HFFc6 (cell line): ENCODE measurements at regions not wholly inside any gene's neighbourhood (a gene's known extent, or its start where the extent isn't known, plus 50 kb on each side); places are given as distances from the start of the nearest gene placed in this dataset.

Source experiments
- DNase-seq: peaks from one replicate; pipeline ENCODE4 v3.0.0-alpha.2; 2018
- H3K27ac Mint-ChIP-seq: 2 replicates; pipeline ENCODE4 v1.8.0; 2020; ENCODE audit warnings: mild to moderate bottlenecking, mixed read lengths
- H3K27me3 Mint-ChIP-seq: 2 replicates; pipeline ENCODE4 v1.8.0; 2021; ENCODE audit warnings: mild to moderate bottlenecking, moderate library complexity, mixed read lengths; ENCODE audit not compliant: insufficient read depth
- H3K36me3 Mint-ChIP-seq: 2 replicates; pipeline ENCODE4 v1.8.0; 2021; ENCODE audit warnings: low read depth, mixed read lengths
- H3K4me1 Mint-ChIP-seq: 2 replicates; pipeline ENCODE4 v1.8.0; 2020; ENCODE audit warnings: low read depth, mixed read lengths
- H3K4me3 Mint-ChIP-seq: 2 replicates; pipeline ENCODE4 v1.8.0; 2020; ENCODE audit warnings: mild to moderate bottlenecking, moderate library complexity, mixed read lengths
- H3K9me3 Mint-ChIP-seq: 2 replicates; pipeline ENCODE4 v1.8.0; 2020; ENCODE audit warnings: mild to moderate bottlenecking, mixed read lengths
- CTCF ChIP-seq: fragments of 200-600 bp; sonication (generic); IDR thresholded peaks from 2 replicates; pipeline ENCODE4 v1.5.0; 2021; ENCODE audit warnings: antibody characterized with exemption, mild to moderate bottlenecking

DNA sequence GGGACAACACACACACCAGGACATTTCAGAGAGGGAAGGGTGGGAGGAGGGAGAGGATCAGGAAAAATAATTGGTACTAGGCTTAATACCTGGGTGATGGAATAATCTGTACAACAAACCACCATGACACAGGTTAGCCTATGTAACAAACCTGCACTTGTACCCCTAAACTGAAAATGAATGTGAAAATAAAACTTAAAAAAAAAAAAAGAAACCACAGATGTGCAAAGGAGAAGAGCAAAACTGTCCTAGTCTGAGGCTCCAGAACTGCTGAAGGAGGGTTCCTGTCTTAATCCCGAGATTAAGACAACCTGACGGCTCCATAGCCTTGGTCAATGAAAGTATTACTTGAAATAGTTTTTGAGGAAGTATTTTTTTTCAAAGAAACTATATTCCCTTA lies 423.0 kb downstream of the NEBL start:
- DNase-seq: no peak
- Mint-ChIP-seq H3K27ac (no peak overlapping the region), H3K4me1 (no peaks in the 10 kb centered on the region), H3K9me3 (peaks cover 23% of the 10 kb centered on the region), H3K36me3 (peaks cover 5% of the 10 kb centered on the region; the same call in 1 of the 2 replicates), H3K4me3 (no peak overlapping the region), H3K27me3 (no peaks in the 10 kb centered on the region)
- no peak for TF ChIP-seq CTCF

- H3K36me3 Mint-ChIP-seq: peaks cover 5% of the 10 kb centered on the region; the same call in 1 of the 2 replicates
- no peaks in the 10 kb centered on the region for H3K4me1 Mint-ChIP-seq
- H3K27ac Mint-ChIP-seq: no peak overlapping the region
- no peak overlapping the region for H3K4me3 Mint-ChIP-seq
- TF ChIP-seq CTCF: no peak
- DNase-seq: no peak
- H3K27me3 Mint-ChIP-seq: no peaks in the 10 kb centered on the region
- H3K9me3 Mint-ChIP-seq: peaks cover 28% of the 10 kb centered on the region
Observed at GRCh38 chr10:20473023-20473760, 423.9 kb downstream of the NEBL start.

- no peak overlapping the region for H3K4me3 Mint-ChIP-seq
- no peaks in the 10 kb centered on the region for H3K4me1 Mint-ChIP-seq
- no peaks in the 10 kb centered on the region for H3K27me3 Mint-ChIP-seq
- no peak overlapping the region for H3K27ac Mint-ChIP-seq
- peaks cover 5% of the 10 kb centered on the region; the same call in 1 of the 2 replicates for H3K36me3 Mint-ChIP-seq
- TF ChIP-seq CTCF: no peak
- peaks cover 37% of the 10 kb centered on the region for H3K9me3 Mint-ChIP-seq
- no peak for DNase-seq
Observed at GRCh38 chr10:20466731-20467130, 430.4 kb downstream of the NEBL start.

GRCh38 chr10:20457649-20458048 lies 439.5 kb downstream of the NEBL start:
- H3K27me3 Mint-ChIP-seq: no peaks in the 10 kb centered on the region
- peaks cover 41% of the 10 kb centered on the region for H3K9me3 Mint-ChIP-seq
- DNase-seq: no peak
- no peaks in the 10 kb centered on the region for H3K36me3 Mint-ChIP-seq
- no peak overlapping the region for H3K4me3 Mint-ChIP-seq
- TF ChIP-seq CTCF: no peak
- H3K27ac Mint-ChIP-seq: no peak overlapping the region
- no peaks in the 10 kb centered on the region for H3K4me1 Mint-ChIP-seq

- no peaks in the 10 kb centered on the region for H3K27me3 Mint-ChIP-seq
- DNase-seq: no peak
- no peak for TF ChIP-seq CTCF
- no peaks in the 10 kb centered on the region for H3K36me3 Mint-ChIP-seq
- no peak overlapping the region for H3K27ac Mint-ChIP-seq
- peaks cover 43% of the 10 kb centered on the region for H3K9me3 Mint-ChIP-seq
- no peaks in the 10 kb centered on the region for H3K4me1 Mint-ChIP-seq
- H3K4me3 Mint-ChIP-seq: no peak overlapping the region
Observed at GRCh38 chr10:20455774-20456173, 441.3 kb downstream of the NEBL start.
